ENCODE measurements at regions not wholly inside any gene's neighbourhood (a gene's known extent, or its start where the extent isn't known, plus 50 kb on each side); places are given as distances from the start of the nearest gene placed in this dataset.

- no peak overlapping the region for H4K5ac ChIP-seq (ENCODE audit: low read depth, low read length)
- H3K9me1 ChIP-seq (ENCODE audit: insufficient read depth, low read length) = peaks cover 2% of the 10 kb centered on the region; the same call in 1 of the 2 replicates
- H3K79me1 ChIP-seq (ENCODE audit: low read depth in 1 of 2, low read length in 2 of 2) = peaks cover 22 to 57% of the 10 kb centered on the region in 2 experiments
- no peaks in the 10 kb centered on the region for H3K9me3 ChIP-seq (ENCODE audit: control insufficient read depth, insufficient read depth, low read length)
- H4K8ac ChIP-seq (ENCODE audit: low read depth in 2 of 2, low read length in 2 of 2) = no peak overlapping the region
- BruUV-seq (replicated peaks) = no TSS peak
- ChIA-PET POLR2A (ENCODE audit: unreplicated experiment) (no interaction called here), CTCF (no interaction called here)
- dilution Hi-C loops (cut with HindIII; ENCODE audit: low sequenced_read_pairs, unreplicated experiment) (no loop called here), intact Hi-C loops (cut with micrococcal nuclease) (no loop called here), in situ Hi-C loops (cut with MboI; ENCODE audit: low sequenced_read_pairs) (no loop called here)
- TF ChIP-seq MXI1 (IDR thresholded peaks at IDR 0.05; ENCODE audit: borderline replicate concordance, low read depth, low read length) = no peak
- TF ChIP-seq FOS (IDR thresholded peaks at IDR 0.05; ENCODE audit: low read depth, low read length) = no peak
- no peak for TF ChIP-seq CTCF (conservative IDR thresholded peaks at IDR 0.05; ENCODE audit: low read depth, low read length)
- TF ChIP-seq RAD21 (IDR thresholded peaks at IDR 0.05; ENCODE audit: low read length) = no peak
- TF ChIP-seq SMC3 (IDR thresholded peaks at IDR 0.05; ENCODE audit: low read depth, low read length) = no peak
- no peak for TF ChIP-seq ELK1 (IDR thresholded peaks at IDR 0.05; ENCODE audit: borderline replicate concordance, low read depth, low read length)
- no peak for TF ChIP-seq RFX5 (IDR thresholded peaks at IDR 0.05; ENCODE audit: low read depth, low read length)
- TF ChIP-seq USF2 (IDR thresholded peaks at IDR 0.05; ENCODE audit: low read depth, low read length) = no peak
- TF ChIP-seq RCOR1 (IDR thresholded peaks at IDR 0.05; ENCODE audit: insufficient replicate concordance, low read length) = no peak
- no peak for TF ChIP-seq POLR2A (IDR thresholded peaks at IDR 0.05; ENCODE audit: low read depth, low read length)
- TF ChIP-seq BHLHE40 (IDR thresholded peaks at IDR 0.05; ENCODE audit: low read depth, low read length) = no peak
- TF ChIP-seq NFE2L2 (IDR thresholded peaks at IDR 0.05; ENCODE audit: low read depth, low read length) = no peak
- no peak for TF ChIP-seq MAZ (IDR thresholded peaks at IDR 0.05; ENCODE audit: borderline replicate concordance, low read depth, low read length)
- no peak for TF ChIP-seq CEBPB (IDR thresholded peaks at IDR 0.05; ENCODE audit: low read depth, low read length)
- no peak for TF ChIP-seq CHD1 (IDR thresholded peaks at IDR 0.05; ENCODE audit: low read depth, low read length)
- no peak for TF ChIP-seq MAFK (IDR thresholded peaks at IDR 0.05; ENCODE audit: low read depth, low read length)
- no peak overlapping the region for H4K91ac ChIP-seq (ENCODE audit: insufficient read depth, low read depth, low read length)
- no peak overlapping the region for H3K27ac ChIP-seq (ENCODE audit: insufficient read depth, low read length)
- H2BK15ac ChIP-seq (ENCODE audit: low read depth, low read length) = no peak overlapping the region
- H2AFZ ChIP-seq (replicated peaks; ENCODE audit: low read length, poor library complexity) = no peak overlapping the region
- H2AK9ac ChIP-seq (replicated peaks; ENCODE audit: low read depth, low read length, poor library complexity) = no peak overlapping the region
- H2BK120ac ChIP-seq (ENCODE audit: low read depth, low read length) = no peak overlapping the region
- no peaks in the 10 kb centered on the region for H3K36me3 ChIP-seq (ENCODE audit: control insufficient read depth, insufficient read depth, low read length)
- H3K23ac ChIP-seq (ENCODE audit: low read depth, low read length) = no peak overlapping the region
- peaks cover 3% of the 10 kb centered on the region for H4K20me1 ChIP-seq (ENCODE audit: insufficient read depth, low read length)
- no peak overlapping the region for H3K18ac ChIP-seq (ENCODE audit: low read depth, low read length)
- no CpG with 5 or more reads among the region's 4 CpGs for WGBS, 2 experiments (ENCODE audit: extremely low coverage in 2 of 2, insufficient read length in 1 of 2)
- H2BK20ac ChIP-seq (ENCODE audit: low read depth, low read length) = no peak overlapping the region
- H3K9ac ChIP-seq (ENCODE audit: low read depth, low read length) = no peak overlapping the region
- no peak overlapping the region for H3K56ac ChIP-seq (ENCODE audit: extremely low read depth, insufficient read depth, low read length)
- no peak overlapping the region for H3K4ac ChIP-seq (ENCODE audit: low read depth, low read length)
- no peak overlapping the region for H2AK5ac ChIP-seq (ENCODE audit: low read depth, low read length)
- H3K4me1 ChIP-seq (ENCODE audit: control insufficient read depth, insufficient read depth, low read length) = no peaks in the 10 kb centered on the region
- H3K4me3 ChIP-seq (ENCODE audit: insufficient read depth, low read depth, low read length) = no peak overlapping the region
- DNase-seq (no peak), ATAC-seq (ENCODE audit: low read depth) (no peak)
- no peak overlapping the region for H3K14ac ChIP-seq (replicated peaks; ENCODE audit: low read depth, low read length)
- no peak overlapping the region for H3K4me2 ChIP-seq (ENCODE audit: low read depth, low read length)
- no peaks in the 10 kb centered on the region for H3K27me3 ChIP-seq (ENCODE audit: control insufficient read depth, insufficient read depth, low read length)
- no peak overlapping the region for H2BK5ac ChIP-seq (ENCODE audit: low read depth, low read length, poor library complexity, severe bottlenecking)
Measured at GRCh38 chr13:73961181-73961580, 173.0 kb downstream of the KLF12 start.
